A673 (cell line): ENCODE measurements at regions not wholly inside any gene's neighbourhood (a gene's known extent, or its start where the extent isn't known, plus 50 kb on each side); places are given as distances from the start of the nearest gene placed in this dataset.

Source experiments
- BruUV-seq: library from RNA; stranded (reverse); fragments of 400-500 nt; replicated peaks from 2 replicates; lab custom pipeline; 2021; lab: Mats Ljungman, UMichigan
- CTCF ChIA-PET: fragments of 300-600 bp; sonication (Branson Sonifier 250); formaldehyde crosslinking; loops from one replicate; lab custom pipeline; 2022; ENCODE audit warnings: antibody characterized with exemption; lab: Charles Lee
- POLR2A ChIA-PET: fragments of 300-600 bp; sonication (Branson Sonifier 250); formaldehyde crosslinking; loops from one replicate; lab custom pipeline; 2022; ENCODE audit warnings: antibody characterized with exemption; ENCODE audit not compliant: low non-redundant PET; lab: Charles Lee
- DNase-seq: peaks from one replicate; pipeline ENCODE4 v3.0.0-alpha.2; 2015; ENCODE audit warnings: low spot score
- H3K27ac ChIP-seq: fragments of 200-600 bp; sonication (generic); 2 replicates; pipeline ENCODE4 v1.5.1; 2016; ENCODE audit warnings: mixed run types, low read depth, mild to moderate bottlenecking, mixed read lengths, antibody characterized with exemption, low read length; ENCODE audit not compliant: poor library complexity, severe bottlenecking
- H3K27me3 ChIP-seq: fragments of 200-600 bp; sonication (generic); replicated peaks from 2 replicates; pipeline ENCODE4 v1.6.1; 2017; ENCODE audit warnings: mixed run types, low read depth, mild to moderate bottlenecking, mixed read lengths, antibody characterized with exemption, low read length; ENCODE audit not compliant: insufficient read depth, poor library complexity
- H3K36me3 ChIP-seq: fragments of 200-600 bp; sonication (generic); 2 replicates; pipeline ENCODE4 v1.6.1; 2016; ENCODE audit warnings: mixed run types, mild to moderate bottlenecking, mixed read lengths, antibody characterized with exemption, low read length; ENCODE audit not compliant: insufficient read depth, poor library complexity, severe bottlenecking
- H3K4me1 ChIP-seq: fragments of 200-600 bp; sonication (generic); 2 replicates; pipeline ENCODE4 v1.6.1; 2017; ENCODE audit warnings: mixed run types, mild to moderate bottlenecking, mixed read lengths, antibody characterized with exemption, low read length; ENCODE audit not compliant: insufficient read depth, poor library complexity, severe bottlenecking
- H3K4me3 ChIP-seq: fragments of 200-600 bp; sonication (generic); 2 replicates; pipeline ENCODE4 v1.5.1; 2016; ENCODE audit warnings: low read depth, mixed run types, mild to moderate bottlenecking, mixed read lengths, low read length; ENCODE audit not compliant: poor library complexity, severe bottlenecking
- H3K9me3 ChIP-seq: fragments of 200-600 bp; sonication (generic); 2 replicates; pipeline ENCODE4 v1.6.1; 2016; ENCODE audit warnings: mixed run types, low read depth, mild to moderate bottlenecking, mixed read lengths, antibody characterized with exemption, low read length; ENCODE audit not compliant: poor library complexity, severe bottlenecking
- CTCF ChIP-seq: fragments of 300-800, 200-600 bp; sonication (generic); conservative IDR thresholded peaks from 2 replicates; pipeline ENCODE4 v1.5.1; 2017; ENCODE audit warnings: low read depth, mild to moderate bottlenecking, antibody characterized with exemption, low read length, moderate library complexity, mixed read lengths
- EZH2 ChIP-seq: fragments of 200-600 bp; sonication (generic); IDR thresholded peaks from 2 replicates; pipeline ENCODE4 v1.6.1; 2017; ENCODE audit warnings: borderline replicate concordance, low read depth, mild to moderate bottlenecking, mixed read lengths, antibody characterized with exemption, low read length; ENCODE audit not compliant: poor library complexity, severe bottlenecking
- intact Hi-C: fragments of 100-400 bp; cut with micrococcal nuclease; formaldehyde crosslinking; loops from one replicate; pipeline ENCODE4 v1.10.0; 2022; ENCODE audit not compliant: unreplicated experiment

DNA sequence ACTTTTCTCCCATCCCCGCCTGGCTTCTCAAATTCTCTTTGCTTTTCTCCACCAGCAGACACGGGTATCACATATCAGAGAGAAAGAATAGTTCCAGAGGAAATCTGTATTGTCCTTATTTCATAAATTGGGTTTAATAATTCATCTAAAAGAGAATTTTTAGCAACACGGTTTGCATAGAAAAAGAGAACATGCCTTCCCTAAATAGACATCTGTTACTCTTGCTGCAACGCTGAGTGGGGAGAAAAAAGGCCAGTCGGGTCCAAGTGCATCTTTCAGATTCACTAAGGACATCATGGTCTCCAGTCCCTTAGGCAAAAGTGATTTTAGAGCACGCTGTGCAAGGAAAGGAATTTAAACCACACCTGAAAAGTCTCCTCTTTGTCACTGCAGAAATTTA, 201.3 kb downstream of the ABHD5 start:
- Histone ChIP-seq H3K9me3 (no peaks in the 10 kb centered on the region), H3K27me3 (no peaks in the 10 kb centered on the region), H3K36me3 (no peaks in the 10 kb centered on the region), H3K4me3 (no peak overlapping the region), H3K4me1 (peaks cover 12% of the 10 kb centered on the region), H3K27ac (no peak overlapping the region)
- TF ChIP-seq EZH2 = no peak
- no peak for TF ChIP-seq CTCF
- no TSS peak for BruUV-seq
- ChIA-PET POLR2A (no interaction called here), CTCF (no interaction called here)
- DNase-seq = no peak
- intact Hi-C loops = loop anchor here (5.0 kb wide), 1 partner anchor 105 kb away; no protein-coding TSS in a partner anchor

GRCh38 chr3:43892526-43892925, 201.8 kb downstream of the ABHD5 start:
- H3K36me3 ChIP-seq = no peaks in the 10 kb centered on the region
- peaks cover 12% of the 10 kb centered on the region for H3K4me1 ChIP-seq
- H3K9me3 ChIP-seq = no peaks in the 10 kb centered on the region
- intact Hi-C loops = loop anchor here (5.0 kb wide), 1 partner anchor 105 kb away; no protein-coding TSS in a partner anchor
- CTCF ChIA-PET = no interaction called here
- no TSS peak for BruUV-seq
- no peak overlapping the region for H3K27ac ChIP-seq
- H3K4me3 ChIP-seq = no peak overlapping the region
- no peak for TF ChIP-seq CTCF
- TF ChIP-seq EZH2 = no peak
- POLR2A ChIA-PET = no interaction called here
- DNase-seq = no peak
- no peaks in the 10 kb centered on the region for H3K27me3 ChIP-seq

- DNase-seq = no peak
- TF ChIP-seq EZH2 (no peak), CTCF (no peak)
- no peaks in the 10 kb centered on the region for H3K9me3 ChIP-seq
- POLR2A ChIA-PET = interaction anchor here (0.8 kb wide), 1 partner anchor 102 kb away, joined by 4 read pairs; no protein-coding TSS in a partner anchor
- CTCF ChIA-PET = interaction anchor here (0.6 kb wide), 1 partner anchor 221 kb away, joined by 11 read pairs; no protein-coding TSS in a partner anchor
- no peaks in the 10 kb centered on the region for H3K27me3 ChIP-seq
- no TSS peak for BruUV-seq
- H3K27ac ChIP-seq = no peak overlapping the region
- H3K36me3 ChIP-seq = no peaks in the 10 kb centered on the region
- intact Hi-C loops = loop anchor here (5.0 kb wide), 1 partner anchor 104 kb away; no protein-coding TSS in a partner anchor
- H3K4me3 ChIP-seq = peak overlapping the region; percentile 33
- peaks cover 12% of the 10 kb centered on the region for H3K4me1 ChIP-seq
Observed at GRCh38 chr3:43893727-43894126, 203.0 kb downstream of the ABHD5 start.
